GM11168 (cell line): ENCODE measurements at regions not wholly inside any gene's neighbourhood (a gene's known extent, or its start where the extent isn't known, plus 50 kb on each side); places are given as distances from the start of the nearest gene placed in this dataset.

Source experiments
- in situ Hi-C: fragments of 300-500 bp; cut with MboI; formaldehyde crosslinking; loops from one replicate; pipeline ENCODE4 v1.12.0; 2022; ENCODE audit warnings: low sequenced_read_pairs; ENCODE audit not compliant: unreplicated experiment

- in situ Hi-C loops: no loop called here
These were observed 202.6 kb downstream of the RBFOX3 start for GRCh38 chr17:79408251-79408650.

DNA sequence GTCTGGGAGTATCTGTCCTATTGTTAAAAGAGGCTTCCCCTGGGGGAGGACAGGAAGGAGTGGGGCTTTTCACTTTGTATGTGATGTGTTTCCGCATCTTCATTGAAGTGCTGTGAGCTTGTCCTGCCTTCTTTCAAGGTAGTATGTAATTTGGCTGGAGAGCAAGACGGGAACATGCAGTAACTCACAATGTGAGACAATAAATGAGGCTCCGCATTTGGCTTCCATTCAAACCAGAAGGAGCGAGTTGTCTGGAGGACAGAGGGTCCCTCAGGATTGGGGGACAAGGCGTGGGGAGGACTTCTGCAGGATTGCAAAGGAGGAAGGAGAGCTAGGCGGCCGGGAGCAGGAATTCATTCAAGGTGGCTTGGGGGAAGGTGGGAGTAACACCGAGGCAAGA, 203.5 kb downstream of the RBFOX3 start:
- in situ Hi-C loops: no loop called here

DNA sequence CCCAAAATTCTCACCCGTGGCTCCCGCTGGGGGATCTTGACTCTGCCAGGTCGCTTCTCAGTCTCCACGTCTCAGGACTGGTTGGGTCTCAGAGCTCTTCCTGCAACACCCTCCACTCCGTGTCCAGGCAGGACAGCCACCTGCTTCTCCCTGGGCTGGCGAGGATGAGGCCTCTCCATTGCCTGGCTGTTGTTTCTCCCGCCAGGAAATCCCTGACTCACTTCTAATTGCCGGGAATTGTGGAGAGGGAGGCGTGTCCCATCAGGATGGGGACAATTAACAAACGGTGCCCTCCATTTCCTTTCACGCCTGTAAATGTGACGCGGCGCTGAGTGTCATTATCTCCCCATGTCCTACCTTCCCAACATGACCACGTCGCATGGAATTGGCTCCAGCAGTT, 204.5 kb downstream of the RBFOX3 start:
- in situ Hi-C loops: no loop called here

DNA sequence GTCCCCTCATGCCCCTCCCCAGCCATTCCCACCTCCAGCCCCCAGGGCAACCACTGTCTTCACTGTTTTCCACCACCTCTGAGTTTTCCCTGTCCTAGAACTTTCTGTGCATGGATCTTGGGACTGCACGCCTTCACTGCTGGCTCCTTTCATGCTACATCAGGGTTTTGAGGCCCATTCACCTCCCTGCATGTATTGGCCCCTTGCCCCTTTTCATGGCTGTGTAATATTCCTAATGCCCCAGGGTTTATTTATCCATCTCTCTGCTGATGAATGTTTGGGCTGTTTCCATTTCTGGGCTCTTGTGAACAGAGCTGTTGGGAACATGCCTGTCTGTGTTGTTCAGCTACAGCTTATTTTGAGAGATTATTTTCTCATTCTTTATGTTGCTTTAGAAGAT, 205.0 kb downstream of the RBFOX3 start:
- in situ Hi-C loops: no loop called here

GRCh38 chr17:79404136-79404911, 206.5 kb downstream of the RBFOX3 start:
- in situ Hi-C loops: no loop called here

DNA sequence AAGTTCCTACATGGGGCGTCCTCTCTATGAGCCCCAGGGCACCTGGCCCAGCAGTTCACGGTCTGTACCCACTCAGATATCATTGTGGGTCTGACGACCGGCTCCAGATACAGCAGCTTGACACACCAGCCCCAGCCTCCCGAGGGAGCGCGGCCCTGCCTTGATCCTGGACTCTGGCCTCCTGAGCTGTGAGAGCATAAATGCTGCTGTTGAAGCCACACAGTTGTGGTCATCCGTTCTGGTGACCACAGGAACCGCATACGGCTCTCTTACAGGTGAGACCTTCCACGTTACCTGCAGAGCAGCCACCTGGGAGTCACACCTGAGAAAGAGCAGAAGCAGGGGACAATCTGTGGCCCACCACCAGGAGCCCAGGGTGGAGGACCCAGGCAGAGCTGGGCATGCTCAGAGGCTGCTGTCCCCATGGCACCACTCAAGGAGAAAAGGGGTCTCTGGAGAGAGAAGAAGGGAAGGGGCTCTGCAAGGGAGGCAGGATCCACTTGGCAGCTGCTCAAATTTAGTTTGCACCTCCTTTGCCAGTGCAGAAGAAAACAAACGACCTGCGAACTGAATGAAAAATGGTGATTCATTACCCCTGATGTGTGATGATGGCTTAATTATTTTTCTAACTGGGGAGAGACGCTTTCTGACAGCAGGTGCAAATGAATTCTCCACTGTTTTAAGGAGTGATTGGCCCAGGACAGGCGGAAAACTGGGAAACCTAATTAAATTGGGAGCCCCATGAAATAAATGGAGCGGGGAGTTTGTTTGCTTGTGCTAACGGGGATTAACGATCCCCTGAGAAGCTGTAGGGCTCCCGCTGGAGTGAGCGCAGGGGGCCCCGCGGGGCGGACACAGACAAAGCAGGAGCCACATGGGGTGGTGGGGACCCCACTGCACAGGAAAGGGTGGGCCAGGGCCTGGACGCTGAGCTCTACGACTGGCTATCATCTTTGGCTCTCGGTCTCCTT, 208.9 kb downstream of the RBFOX3 start:
- in situ Hi-C loops: no loop called here

DNA sequence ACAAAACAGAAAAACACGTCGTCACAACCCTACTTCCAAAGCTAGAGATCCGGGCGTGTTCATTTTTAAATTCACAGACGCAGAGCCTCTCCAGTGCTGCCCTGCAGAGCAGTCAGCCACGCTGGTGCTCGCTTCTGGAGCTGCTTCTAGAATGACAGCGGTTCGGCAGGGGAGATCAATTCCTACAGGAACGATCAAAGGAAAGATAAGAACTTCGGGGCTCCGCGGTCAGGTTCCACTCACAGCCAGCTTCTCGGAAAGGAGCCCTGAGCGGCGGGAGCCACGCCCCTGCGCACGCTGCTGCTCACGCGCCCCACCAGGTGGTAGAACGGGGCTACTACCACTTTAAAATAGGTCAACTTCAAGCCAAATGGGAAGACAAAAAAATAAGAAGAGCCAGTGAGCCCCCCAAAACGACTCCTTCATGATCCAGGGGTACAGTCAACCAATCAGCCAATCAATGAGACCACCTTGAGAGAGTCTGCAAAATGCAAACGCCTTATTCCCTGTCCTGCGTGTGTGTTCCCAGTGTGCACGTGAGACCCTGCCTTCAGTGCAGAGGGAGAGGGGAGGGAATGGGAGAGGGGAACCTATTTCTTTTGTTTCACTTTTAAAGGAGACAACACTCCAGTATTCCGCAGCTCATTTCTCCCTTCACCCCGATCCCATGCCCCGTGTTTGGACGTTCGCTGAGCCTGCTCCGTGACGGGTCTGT, 209.7 kb downstream of the RBFOX3 start:
- in situ Hi-C loops: no loop called here

GRCh38 chr17:79399610-79400144, 211.2 kb downstream of the RBFOX3 start:
- in situ Hi-C loops: loop anchor here (5.0 to 10.0 kb wide), 2 partner anchors 212 to 295 kb away; no protein-coding TSS in a partner anchor

DNA sequence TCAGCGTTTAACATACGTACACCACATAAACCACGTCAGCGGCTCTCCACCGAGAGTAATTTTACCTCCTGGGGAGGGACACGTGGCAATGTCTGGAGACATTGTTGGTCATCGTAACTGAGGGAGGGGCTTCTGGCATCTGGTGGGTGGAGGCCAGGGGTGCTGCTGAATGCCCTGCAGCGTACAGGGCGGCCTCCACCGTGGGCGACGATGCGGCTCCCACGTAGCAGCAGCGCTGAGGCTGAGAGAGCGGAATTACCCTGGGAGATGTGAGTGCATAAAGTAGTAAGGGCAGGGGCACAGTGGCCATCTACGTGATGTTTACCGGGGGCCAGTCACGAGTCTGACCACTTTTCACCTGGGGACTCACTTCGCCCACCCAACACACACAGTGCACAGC, 212.4 kb downstream of the RBFOX3 start:
- in situ Hi-C loops: loop anchor here (5.0 to 10.0 kb wide), 2 partner anchors 211 to 294 kb away; no protein-coding TSS in a partner anchor

DNA sequence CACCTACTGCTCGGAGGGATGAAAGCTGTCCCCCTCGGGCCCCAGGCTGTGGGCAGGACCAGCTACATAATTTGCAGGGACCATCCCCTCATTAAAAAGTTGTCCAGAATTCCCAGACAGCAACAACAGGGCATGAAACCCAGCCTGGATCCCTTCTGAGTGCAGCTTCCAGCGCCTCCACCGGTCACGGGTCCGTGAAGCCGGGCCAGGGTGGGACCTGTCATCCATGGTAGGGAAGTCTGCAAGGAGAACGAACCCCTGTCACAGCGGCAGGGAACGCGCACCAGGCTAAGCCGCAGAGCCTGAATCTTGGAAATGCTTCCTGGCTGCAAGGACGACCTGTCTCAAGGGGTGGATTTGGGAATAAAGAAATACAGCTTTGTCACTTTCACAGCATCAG, 214.2 kb downstream of the RBFOX3 start:
- in situ Hi-C loops: loop anchor here (5.0 to 10.0 kb wide), 2 partner anchors 209 to 292 kb away; no protein-coding TSS in a partner anchor

DNA sequence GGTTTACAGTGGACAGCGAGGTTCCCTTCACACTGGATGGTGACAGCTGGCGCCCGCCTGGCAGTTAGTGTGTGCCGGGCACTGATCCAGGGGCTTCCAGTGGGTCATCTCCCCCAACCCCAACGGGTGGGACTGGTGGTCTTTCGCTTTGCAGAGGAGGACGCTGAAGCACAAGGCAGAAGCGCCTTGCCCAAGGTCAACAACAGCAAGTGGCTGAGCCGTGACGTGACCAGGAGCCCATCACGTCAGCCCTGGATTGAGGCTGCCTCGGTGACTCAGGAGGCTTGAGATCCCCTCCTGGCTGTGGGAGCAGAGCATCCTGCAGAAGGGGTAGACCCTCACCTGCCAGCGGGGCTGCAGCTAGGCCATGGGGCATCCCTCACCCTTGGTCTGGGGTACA, 215.3 kb downstream of the RBFOX3 start:
- in situ Hi-C loops: loop anchor here (5.0 to 10.0 kb wide), 2 partner anchors 208 to 291 kb away; no protein-coding TSS in a partner anchor

GRCh38 chr17:79395066-79395465, 215.8 kb downstream of the RBFOX3 start:
- in situ Hi-C loops: loop anchor here (5.0 to 10.0 kb wide), 2 partner anchors 208 to 290 kb away; no protein-coding TSS in a partner anchor

DNA sequence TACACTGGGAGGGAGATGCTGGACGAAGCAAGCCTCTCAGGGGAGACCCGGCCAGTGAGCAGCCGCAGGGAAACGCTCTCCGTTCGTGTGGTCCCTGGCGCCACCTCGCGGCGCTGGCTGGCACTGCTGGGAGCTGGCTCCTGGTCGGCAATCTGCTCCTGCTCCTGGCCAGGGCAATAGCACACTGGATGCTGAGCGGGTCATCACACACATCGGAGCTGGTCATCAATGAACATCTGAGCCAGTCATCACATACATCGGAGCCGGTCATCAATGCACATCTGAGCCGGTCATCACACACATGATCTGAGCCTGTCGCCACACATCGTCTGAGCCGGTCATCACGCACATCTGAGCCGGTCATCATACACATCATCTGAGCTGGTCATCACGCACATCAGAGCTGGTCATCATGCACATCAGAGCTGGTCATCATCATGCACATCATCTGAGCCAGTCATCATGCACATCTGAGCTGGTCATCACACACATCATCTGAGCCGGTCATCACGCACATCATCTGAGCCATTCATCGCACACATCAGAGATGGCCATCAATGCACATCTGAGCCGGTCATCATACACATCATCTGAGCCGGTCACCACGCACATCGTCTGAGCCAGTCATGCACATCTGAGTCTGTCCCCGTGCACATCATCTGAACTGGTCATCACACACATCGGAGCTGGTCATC, 217.3 kb downstream of the RBFOX3 start:
- in situ Hi-C loops: loop anchor here (10.0 kb wide), 1 partner anchor 289 kb away; no protein-coding TSS in a partner anchor

GRCh38 chr17:79392598-79392997, 218.3 kb downstream of the RBFOX3 start:
- in situ Hi-C loops: loop anchor here (10.0 kb wide), 1 partner anchor 288 kb away; no protein-coding TSS in a partner anchor

- in situ Hi-C loops: loop anchor here (10.0 kb wide), 1 partner anchor 287 kb away; no protein-coding TSS in a partner anchor
These were observed 219.2 kb downstream of the RBFOX3 start for GRCh38 chr17:79391376-79392233.

DNA sequence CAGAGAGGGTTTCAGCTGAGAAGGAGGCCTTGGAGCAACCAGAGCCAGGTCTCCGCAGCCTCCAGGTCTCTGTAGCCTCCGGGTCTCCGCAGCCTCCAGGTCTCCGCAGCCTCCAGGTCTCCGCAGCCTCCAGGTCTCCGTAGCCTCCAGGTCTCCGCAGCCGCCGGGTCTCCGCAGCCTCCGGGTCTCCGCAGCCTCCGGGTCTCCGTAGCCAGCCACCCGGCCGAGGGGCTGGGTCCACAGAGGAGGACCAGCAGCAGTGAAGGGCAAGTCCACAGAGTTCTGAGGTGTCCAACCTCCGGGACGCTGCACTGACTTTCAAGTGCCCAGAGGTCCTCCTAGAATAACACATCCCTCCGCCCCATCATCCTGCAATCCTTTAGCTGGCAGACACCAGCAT, 221.0 kb downstream of the RBFOX3 start:
- in situ Hi-C loops: loop anchor here (10.0 kb wide), 1 partner anchor 285 kb away; no protein-coding TSS in a partner anchor

- in situ Hi-C loops: no loop called here
These were observed 222.1 kb downstream of the RBFOX3 start for GRCh38 chr17:79388556-79389295.
